Skeletal muscle cell (primary cell): ENCODE measurements at regions not wholly inside any gene's neighbourhood (a gene's known extent, or its start where the extent isn't known, plus 50 kb on each side); places are given as distances from the start of the nearest gene placed in this dataset.
"Not testable (repeated sequence)": the region's sequence is repeated elsewhere in the genome, so short reads cannot be mapped to it uniquely, and the experiment has no call there.

ENCODE experiments used
- DNase-seq: peaks from one replicate; pipeline ENCODE4 v3.0.0-alpha.2; 2010; ENCODE audit warnings: low read depth
- H3K4me3 ChIP-seq: 2 replicates; pipeline ENCODE4 v1.5.1; 2011; ENCODE audit warnings: low read depth, mild to moderate bottlenecking, control low read depth, low read length, moderate library complexity

DNA sequence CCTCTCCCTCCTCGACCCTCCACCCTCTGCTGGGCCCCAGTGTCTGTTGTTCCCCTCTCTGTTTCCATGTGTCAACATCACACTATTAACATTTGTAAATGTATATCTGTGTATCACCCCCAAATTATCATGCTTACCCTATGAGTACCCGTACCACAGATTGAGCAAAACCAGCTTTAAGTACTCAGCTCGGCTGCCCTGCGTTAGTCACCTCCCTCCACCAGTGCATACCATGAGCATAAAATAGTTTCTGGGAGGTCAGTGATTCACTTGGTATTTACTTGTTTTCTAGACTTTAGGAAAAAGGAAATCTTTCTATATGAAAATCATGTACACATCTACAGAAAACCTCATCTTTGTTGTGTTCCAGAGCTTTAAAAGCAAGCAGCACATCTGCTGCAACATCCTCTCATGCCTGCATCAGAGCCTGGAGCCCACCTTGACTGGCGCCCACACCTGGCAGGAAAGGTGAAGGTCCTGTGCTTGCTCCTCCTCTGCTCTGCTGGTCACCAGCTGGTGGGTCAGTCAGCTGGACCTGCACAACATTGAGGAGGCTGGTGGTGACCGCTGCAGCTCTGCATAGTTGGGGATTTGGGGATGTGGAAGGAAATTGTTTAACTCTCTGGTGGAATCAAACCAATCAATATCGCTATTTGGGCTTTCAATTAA is 214.4 kb upstream of the KLF3 start:
- no peak overlapping the region for H3K4me3 ChIP-seq
- no peak for DNase-seq

DNA sequence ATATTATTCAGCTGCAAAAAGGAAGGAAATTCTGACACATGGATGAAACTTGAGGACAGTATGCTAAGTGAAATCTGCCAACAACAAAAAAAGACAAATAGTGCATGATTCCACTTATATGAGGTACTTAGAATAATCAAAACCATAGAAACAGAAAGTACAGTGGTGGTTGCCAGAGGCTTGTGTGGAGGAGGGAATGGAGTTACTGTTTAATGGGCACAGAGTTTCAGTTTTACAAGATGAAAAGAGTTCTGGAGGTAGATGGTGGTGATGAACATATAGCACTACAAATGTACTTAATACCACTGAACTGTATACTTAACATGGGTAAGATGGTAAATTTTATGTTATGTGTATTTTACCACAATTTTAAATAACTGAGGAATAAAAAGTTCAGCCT is 212.0 kb upstream of the KLF3 start:
- no peak overlapping the region for H3K4me3 ChIP-seq
- no peak for DNase-seq

DNA sequence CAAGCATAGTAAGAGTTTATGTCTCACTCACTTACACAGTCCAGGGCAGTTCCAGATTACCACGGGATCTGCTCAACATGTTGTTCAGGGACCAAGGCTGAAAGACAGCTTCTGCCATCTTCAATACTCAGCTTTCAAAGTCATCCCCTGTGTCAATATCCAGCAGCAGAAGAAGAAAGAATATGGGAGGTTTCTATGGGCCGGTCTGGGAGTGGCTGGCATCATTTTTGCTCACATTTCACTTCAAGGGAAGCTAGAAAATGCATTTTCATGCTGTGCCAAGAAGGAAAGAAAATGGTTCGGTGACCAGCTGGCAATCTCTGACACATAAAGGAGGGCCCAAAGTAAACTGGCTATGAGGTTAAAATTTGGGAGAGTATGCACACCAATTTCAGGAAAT is 211.5 kb upstream of the KLF3 start:
- no peak for DNase-seq
- no peak overlapping the region for H3K4me3 ChIP-seq

DNA sequence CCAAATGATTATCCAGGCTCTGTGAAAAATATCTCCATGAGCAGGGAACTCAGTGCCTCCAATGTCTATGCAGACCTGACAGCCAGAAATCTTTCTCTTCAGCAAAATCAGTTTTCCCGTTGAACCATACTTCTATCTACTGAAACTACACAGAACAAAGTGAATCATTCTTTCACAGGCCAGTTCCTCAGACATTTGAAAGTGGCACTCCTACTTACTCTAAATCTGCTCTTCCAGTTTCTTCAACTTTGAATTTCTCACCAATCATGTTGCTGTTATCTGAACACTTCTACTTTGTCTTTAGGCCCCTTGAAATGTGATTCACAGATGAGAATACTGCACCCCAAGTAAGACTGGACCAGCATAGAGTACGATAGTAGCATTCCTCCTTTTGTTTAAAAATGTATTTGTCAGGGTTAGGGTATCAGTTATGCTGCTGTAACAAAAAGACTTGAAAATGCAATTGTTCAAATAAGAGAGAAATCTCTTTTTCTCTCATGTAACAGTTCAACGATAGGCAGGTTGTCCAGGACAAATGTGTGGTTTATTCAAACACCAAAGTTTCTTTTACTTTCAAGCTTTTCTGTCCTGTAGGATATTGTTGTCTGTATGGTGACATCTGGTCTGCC is 210.6 kb upstream of the KLF3 start:
- H3K4me3 ChIP-seq: no peak overlapping the region
- DNase-seq: no peak

DNA sequence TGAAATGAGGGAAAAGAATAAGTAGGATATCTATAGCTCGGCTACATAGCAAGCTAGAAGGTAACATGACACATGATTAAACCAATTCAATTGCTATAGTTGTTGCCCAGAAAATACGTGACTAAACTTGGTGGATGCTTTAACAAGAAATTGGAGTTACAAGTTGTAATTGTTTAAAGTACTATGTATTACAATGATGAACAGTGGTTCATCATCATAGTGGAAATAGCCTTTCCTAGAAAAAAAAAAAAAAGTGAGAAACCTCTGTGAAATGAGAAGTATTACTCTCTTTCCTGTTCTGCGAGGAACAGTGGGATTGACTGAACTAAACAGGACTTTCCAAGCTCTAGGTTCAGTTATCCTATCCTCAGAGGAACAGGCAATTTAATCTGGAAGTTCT is 209.7 kb upstream of the KLF3 start:
- DNase-seq: no peak
- no peak overlapping the region for H3K4me3 ChIP-seq

DNA sequence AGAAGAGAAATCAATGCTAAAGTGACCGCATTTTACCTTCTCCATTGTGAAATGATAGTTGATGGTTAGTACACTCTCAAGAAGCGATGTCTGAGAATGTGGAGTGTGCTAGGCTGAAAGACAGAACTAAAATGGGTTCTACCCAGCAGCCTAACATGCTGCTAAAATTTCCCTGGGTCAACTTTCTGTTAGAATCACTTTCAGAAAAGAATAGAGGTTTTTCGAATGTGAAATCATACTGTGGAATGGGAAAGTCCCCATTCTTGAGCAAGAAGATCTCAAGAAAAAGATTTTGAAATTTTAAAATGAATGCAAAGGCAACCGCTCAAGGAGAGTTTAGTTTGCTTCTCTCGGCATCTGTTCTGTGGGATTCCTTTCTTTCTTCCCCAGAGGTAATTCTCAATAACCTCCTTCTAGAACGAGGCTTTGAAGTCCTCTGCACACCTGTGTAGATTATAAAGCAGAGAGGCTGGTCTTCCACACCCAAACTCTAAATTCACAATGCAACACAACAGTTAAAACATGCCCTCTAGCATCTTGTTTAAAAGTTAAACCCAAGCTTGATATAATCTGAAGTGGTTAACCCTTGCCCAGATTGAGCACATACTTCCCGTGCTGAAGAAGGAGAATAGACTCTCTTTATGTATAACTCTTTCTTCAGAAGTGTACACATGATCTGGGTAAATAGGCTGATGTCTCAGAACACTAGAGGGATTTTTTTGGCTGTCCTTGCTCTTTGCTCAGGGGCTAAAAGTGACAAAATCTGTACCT is 208.7 kb upstream of the KLF3 start:
- DNase-seq: no peak
- no peak overlapping the region for H3K4me3 ChIP-seq

DNA sequence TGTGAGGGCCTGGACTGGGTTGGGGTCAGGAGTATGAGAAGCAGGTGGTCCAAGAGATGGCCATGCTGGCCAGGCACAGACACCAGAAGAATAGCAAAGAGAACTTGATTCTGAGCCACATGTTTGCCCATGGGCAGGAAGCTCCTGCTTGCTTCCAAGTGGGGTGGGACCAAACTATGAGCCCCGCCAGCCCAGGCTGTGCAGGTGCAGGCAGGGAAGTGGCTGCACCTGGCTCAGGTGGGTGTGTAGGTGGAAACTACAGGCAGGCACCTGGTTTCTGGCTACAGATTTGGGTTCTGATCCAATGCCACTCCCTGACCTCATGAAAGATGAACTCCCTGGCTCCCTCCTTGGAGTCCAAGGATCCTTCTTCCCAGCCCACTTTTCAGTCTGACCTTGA is 207.9 kb upstream of the KLF3 start:
- H3K4me3 ChIP-seq: no peak overlapping the region
- DNase-seq: no peak

DNA sequence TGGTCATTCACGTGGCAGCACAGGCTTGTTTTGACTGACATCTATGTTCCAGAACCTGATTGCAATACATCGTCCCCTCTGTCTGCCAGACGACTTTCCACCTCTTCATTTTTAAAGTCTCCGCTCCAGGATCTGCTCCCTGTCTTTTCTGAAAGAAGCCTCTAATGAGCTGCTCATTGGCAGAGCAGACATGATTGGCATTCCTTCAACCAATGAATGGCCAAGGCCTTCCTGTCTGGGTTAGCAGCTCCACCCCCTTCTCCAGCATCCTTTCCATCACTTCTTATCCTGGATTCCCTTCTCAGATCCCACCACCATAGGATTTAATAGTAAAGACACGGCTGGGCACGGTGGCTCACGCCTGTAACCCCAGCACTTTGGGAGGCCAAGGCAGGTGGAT is 202.7 kb upstream of the KLF3 start:
- DNase-seq: no peak
- no peak overlapping the region for H3K4me3 ChIP-seq

DNA sequence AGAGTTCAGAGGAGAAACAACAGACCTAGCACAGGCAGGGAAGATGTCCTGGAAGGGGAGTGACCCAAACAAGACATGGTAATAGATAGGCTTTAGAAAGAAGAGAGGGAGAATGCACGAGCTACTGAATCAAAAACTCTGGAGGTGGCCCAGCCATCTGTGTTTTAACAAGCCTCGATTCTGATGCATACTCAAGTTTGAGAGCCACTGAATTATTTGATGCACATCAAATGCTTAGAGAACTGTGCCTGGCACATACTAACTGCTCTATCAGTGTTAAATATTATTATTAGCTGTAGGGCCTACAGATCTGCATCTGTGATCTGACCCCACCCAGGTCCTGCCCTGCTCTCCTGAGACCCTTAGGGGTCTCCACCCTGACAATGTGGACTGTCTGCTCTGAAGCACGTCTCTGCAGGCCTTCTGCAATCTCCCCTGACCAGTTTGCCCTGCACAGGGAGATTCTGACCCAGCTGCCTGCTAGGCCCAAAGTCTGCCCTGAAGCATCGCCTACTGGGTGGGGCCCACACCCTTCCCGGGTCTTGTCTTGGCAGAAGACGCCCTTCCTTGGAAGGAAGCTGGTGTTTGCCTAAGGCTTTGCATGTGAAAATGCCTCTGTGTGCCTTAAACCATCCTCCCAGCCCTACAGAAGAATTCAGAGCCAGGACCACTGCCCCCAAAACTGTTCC is 201.5 kb upstream of the KLF3 start:
- no peak overlapping the region for H3K4me3 ChIP-seq
- DNase-seq: no peak

DNA sequence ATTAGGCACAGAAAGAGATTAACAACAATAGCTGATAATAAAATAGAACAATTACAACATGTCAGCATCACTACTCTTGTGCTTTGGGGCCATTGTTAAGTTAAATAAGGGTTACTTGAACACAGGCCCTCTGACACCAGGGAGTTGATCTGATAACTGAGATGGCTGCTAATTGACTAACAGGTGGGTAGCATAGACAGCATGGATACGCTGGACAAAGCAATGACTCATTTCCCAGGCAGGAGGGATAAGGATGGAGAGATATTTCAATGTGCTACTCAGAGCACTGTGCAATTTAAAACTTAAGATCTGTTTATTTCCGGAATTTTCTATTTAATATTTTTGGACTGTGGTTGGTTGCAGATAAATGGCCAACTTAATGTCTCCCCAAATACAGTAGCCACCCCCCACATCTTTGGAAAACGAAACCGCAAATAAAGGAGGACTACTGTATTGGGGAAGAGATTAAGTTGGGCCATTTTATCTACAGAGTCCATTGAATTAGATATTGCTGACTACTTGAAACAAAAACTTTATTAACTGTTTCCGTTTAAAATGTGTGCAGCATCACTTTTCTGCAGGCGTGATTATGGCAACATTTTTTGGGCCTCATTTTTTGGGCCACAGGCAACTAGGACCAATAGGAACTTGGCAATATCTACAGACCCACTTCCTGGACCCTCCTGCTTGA is 200.6 kb upstream of the KLF3 start:
- H3K4me3 ChIP-seq: no peak overlapping the region
- no peak for DNase-seq

DNA sequence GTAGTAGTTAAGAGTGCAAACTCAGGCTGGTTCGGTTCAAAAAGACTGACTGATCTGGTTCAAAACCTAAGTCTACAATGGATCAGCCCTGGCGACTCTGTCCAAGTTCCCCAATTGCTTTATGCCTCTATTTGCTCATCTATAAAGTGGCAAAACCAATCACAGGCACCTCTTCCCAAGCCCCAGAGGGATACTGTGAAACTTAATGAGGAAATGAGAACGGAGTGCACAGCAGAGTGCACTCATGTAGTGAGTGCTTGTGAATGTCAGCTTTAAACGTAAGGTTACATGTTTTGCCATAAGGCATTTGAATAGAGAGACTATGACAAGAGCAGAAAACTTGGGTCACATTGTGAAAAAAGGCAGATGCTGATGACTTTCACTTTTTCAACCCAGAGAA is 199.7 kb upstream of the KLF3 start:
- DNase-seq: no peak

DNA sequence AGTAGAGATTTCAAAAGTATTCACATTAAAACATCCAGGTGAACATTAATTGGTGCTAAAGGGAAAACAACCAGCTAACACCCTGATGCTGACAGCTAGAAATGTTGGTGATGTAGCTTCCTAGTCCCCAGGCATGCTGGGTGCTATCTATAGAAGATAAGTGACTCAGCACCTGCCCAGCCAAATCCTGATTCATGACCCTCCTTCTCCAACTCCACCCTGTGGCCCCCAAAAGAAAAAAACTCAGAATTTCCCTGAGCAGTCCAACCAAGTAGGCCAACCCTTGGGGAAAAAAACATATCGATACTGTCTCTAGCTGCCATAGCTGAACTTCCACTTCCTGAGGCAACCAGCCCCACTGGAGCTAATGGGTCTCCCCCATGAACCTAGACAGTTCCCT is 197.6 kb upstream of the KLF3 start:
- no peak overlapping the region for H3K4me3 ChIP-seq
- no peak for DNase-seq

More for the DNA sequence above, 199.7 kb upstream of the KLF3 start:
- H3K4me3 ChIP-seq: no peak overlapping the region

DNA sequence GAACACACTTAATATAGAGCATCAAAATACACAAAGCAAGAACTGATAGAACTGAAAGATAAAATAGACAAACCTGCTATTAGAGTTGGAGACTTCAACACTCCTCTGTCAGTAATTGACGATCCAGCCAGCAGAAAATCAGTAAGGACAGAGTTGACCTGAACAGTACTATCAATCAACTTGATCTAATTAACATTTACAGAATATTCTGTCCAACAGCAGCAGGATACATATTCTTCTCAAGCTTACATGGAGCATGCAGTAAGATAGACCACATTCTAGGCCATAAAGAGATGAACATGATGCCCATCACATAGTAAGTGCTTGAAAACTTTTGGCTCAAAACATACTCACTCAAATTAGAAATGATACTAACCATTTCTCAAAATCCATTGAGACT is 196.7 kb upstream of the KLF3 start:
- DNase-seq: no peak
- no peak overlapping the region for H3K4me3 ChIP-seq

DNA sequence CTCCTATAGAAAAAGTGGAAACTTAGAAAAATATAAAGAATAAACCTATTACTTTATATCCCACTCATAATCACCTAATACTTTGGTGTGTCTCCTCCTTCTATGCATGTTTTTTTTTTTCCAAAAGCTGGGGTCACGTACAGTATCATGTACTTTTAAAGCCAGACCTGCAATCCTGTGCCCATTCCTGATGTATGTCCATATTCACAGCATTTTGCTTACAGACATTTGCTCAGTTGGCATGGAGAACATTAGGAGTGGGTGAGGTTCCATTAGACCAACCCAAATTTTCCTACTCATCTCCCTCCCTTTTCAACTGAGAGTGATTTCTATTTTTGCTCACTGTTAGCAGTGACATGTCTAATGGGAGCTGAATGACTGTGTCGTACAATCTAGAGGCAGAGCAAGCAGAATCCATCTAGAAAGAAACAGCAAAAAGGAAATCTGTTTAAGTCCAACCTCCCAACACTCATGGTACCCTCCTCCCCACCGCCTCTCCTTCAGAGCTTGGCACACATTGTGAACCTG is 195.6 kb upstream of the KLF3 start:
- no peak for DNase-seq
- no peak overlapping the region for H3K4me3 ChIP-seq

DNA sequence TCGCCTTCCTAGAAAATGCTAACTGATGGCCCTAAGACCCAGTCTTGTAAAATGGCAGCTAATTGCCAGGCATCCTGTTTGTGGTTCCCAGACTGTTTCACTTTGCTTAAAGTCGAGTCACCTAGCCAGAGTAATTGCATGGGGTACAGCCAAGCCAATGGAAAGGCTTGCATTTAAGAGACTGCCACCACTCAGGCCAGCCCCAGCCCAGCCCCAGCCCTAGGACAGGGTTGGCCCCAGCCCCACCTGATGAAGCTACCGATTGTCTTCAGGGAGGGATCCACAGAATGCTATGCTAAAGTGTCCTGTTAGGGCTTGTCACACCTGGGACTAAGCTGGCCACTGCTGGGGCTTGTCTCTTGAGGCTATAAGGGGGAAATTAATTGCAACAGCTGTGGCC is 194.6 kb upstream of the KLF3 start:
- no peak for DNase-seq
- no peak overlapping the region for H3K4me3 ChIP-seq

DNA sequence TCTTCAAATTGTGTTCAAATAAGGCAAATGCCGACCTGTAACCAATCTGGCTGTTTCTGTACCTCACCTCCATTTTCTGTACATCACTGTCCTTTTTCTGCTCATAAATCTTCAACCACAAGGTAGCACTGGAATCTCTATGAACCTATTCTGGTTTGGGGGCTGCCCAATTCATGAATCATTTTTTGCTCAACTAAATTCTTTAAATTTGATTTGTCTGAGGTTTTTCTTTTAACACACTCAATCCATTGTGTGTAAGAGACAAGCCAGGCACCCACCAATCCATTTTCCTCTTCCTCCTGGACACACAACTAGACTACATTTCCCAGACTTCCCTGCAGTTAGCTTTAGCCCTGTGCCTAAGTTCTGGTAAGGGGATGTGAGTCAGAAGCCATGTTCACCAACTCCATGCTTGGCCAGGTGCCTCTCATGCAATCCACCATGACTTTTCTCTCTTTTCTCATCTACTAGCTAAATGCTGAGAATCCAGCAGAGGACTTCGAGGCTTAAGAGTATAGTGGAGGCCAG is 193.2 kb upstream of the KLF3 start:
- DNase-seq: no peak
- H3K4me3 ChIP-seq: no peak overlapping the region

DNA sequence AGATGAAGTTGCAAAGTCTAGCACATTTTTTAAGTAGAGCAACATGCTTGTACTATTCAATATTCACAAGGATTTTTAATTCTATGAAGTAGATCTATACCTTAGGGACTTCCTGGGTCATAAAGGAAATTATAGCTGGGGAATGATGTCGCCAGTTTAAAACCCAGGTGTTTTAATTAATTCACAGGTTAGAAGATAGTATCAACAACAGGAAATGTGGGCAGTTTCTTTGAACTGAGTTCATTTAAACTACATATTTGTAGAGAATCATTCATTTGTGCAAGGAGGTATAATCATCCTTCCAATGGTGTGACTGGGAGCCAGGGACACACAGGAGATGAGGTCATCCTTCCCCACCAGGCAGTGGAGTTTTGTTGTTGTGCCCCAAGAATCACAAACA is 181.3 kb upstream of the KLF3 start:
- no peak for DNase-seq
- H3K4me3 ChIP-seq: no peak overlapping the region

DNA sequence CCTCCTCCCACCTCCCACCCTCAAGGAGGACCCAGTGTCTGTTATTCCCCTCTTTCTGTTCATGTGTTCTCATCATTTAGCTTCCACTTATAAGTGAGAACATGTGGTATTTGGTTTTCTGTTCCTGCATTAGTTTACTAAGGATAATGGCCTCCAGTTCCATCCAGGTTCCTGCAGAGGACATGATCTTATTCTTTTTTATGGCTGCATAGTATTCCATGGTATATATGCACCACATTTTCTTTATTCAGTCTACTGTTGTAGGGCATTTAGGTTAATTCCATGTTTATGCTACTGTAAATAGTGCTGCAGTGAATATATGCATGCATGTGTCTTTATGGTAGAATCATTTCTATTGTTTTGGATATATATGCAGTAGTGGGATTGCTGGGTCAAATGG is 180.4 kb upstream of the KLF3 start:
- DNase-seq: not testable (repeated sequence)

More for the DNA sequence above, 180.4 kb upstream of the KLF3 start:
- H3K4me3 ChIP-seq: not testable (repeated sequence)
